CD8-positive, alpha-beta memory T cell (primary cell): ENCODE measurements at regions not wholly inside any gene's neighbourhood (a gene's known extent, or its start where the extent isn't known, plus 50 kb on each side); places are given as distances from the start of the nearest gene placed in this dataset.

ENCODE experiments used
- CTCF ChIA-PET: fragments of 350-600 bp; sonication (Branson Sonifier 250); formaldehyde crosslinking; loops from one replicate; lab custom pipeline; 2021; ENCODE audit warnings: antibody characterized with exemption; lab: Charles Lee
- POLR2A ChIA-PET: fragments of 350-600 bp; sonication (Branson Sonifier 250); formaldehyde crosslinking; loops from one replicate; lab custom pipeline; 2021; ENCODE audit warnings: antibody characterized with exemption; lab: Charles Lee
- DNase-seq, 5 donors: peaks; one replicate each; pipeline versions ENCODE4 v3.0.0 to v3.0.0-alpha.2; 2020 to 2022; ENCODE audit warnings: mixed read lengths in 1 of 5
- H3K27ac ChIP-seq: one replicate; pipeline ENCODE4 v1.7.0; 2013; ENCODE audit warnings: low read depth, mild to moderate bottlenecking, low read length, moderate library complexity
- H3K27me3 ChIP-seq: 2 replicates; pipeline ENCODE4 v1.7.0; 2013; ENCODE audit warnings: low read length, mild to moderate bottlenecking; ENCODE audit not compliant: insufficient read depth, poor library complexity, severe bottlenecking
- H3K36me3 ChIP-seq: 2 replicates; pipeline ENCODE4 v1.7.0; 2013; ENCODE audit warnings: mild to moderate bottlenecking, low read length, moderate library complexity; ENCODE audit not compliant: insufficient read depth
- H3K4me1 ChIP-seq: 2 replicates; pipeline ENCODE4 v1.7.0; 2013; ENCODE audit warnings: mild to moderate bottlenecking, low read length, moderate library complexity; ENCODE audit not compliant: insufficient read depth
- H3K4me3 ChIP-seq: 2 replicates; pipeline ENCODE4 v1.7.0; 2013; ENCODE audit warnings: mild to moderate bottlenecking, low read length
- H3K9me3 ChIP-seq: 2 replicates; pipeline ENCODE4 v1.7.0; 2013; ENCODE audit warnings: mild to moderate bottlenecking, low read length
- H3K27ac Mint-ChIP-seq, 8 donors: one replicate each; pipeline ENCODE4 v1.8.0; 2020 to 2021; ENCODE audit warnings: mixed read lengths in 8 of 8, mild to moderate bottlenecking in 6 of 8, inconsistent platforms in 3 of 8, moderate library complexity in 3 of 8
- H3K27me3 Mint-ChIP-seq, 2 donors: one replicate each; pipeline ENCODE4 v1.8.0; 2020 to 2021; ENCODE audit warnings: mixed read lengths in 2 of 2, mild to moderate bottlenecking in 1 of 2, moderate library complexity in 1 of 2
- H3K36me3 Mint-ChIP-seq, 3 donors: one replicate each; pipeline ENCODE4 v1.8.0; 2020 to 2021; ENCODE audit warnings: mixed read lengths in 3 of 3, inconsistent platforms in 1 of 3, mild to moderate bottlenecking in 1 of 3
- H3K4me1 Mint-ChIP-seq, 3 donors: one replicate each; pipeline ENCODE4 v1.8.0; 2020 to 2021; ENCODE audit warnings: mixed read lengths in 3 of 3, inconsistent platforms in 1 of 3, mild to moderate bottlenecking in 1 of 3
- H3K4me3 Mint-ChIP-seq, 7 donors: one replicate each; pipeline ENCODE4 v1.8.0; 2020 to 2021; ENCODE audit warnings: mixed read lengths in 7 of 7, mild to moderate bottlenecking in 6 of 7, moderate library complexity in 4 of 7, inconsistent platforms in 2 of 7
- H3K9me3 Mint-ChIP-seq, 5 donors: one replicate each; pipeline ENCODE4 v1.8.0; 2020 to 2022; ENCODE audit warnings: mixed read lengths in 5 of 5, mild to moderate bottlenecking in 3 of 5, moderate library complexity in 2 of 5, inconsistent platforms in 1 of 5

DNA sequence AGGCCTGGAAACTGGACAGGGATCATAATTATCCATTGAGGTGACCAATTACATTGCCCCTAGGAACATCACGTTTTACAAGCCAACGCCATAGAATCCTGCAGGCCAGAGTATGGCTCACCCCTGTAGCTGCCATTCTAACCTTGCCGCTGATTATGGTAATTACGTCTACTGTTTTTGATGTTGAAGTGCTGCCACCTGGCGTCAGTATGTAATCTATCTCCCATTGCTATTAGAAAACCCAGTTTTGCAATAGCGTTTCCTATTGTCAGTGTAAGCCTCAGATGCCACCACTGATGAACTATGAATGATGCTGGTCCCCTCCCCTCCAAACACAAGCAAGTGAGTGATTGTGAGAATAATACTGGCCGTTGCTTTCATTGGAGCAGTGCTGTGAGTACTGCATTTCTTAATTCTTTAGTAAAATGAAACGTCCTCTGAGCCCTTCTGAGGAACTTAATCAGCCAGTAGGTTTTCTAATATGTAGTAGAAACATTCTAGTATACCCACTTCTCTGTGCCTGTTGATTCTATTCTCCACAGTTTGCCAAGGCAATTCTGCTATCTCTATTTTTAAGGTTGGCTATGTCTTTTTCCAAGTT lies 100.5 kb upstream of the NMUR2 start:
- ChIA-PET CTCF (interaction anchor here (1.2 to 1.3 kb wide), 2 partner anchors 9 to 680 kb away, joined by 3 to 4 read pairs; no protein-coding TSS in a partner anchor), POLR2A (no interaction called here)

GRCh38 chr5:152511120-152511519 lies 106.0 kb upstream of the NMUR2 start:
- H3K27me3 ChIP-seq, result no peaks in the 10 kb centered on the region
- peaks cover 0 to 4% (median 0%) of the 10 kb centered on the region in 3 donors for H3K36me3 Mint-ChIP-seq
- no peak overlapping the region for H3K4me3 ChIP-seq
- ChIA-PET POLR2A (no interaction called here), CTCF (no interaction called here)
- H3K27me3 Mint-ChIP-seq, result peaks cover 2 to 28% of the 10 kb centered on the region in 2 donors
- no peak overlapping the region for H3K27ac Mint-ChIP-seq
- no peaks in the 10 kb centered on the region for H3K36me3 ChIP-seq
- H3K9me3 Mint-ChIP-seq, result no peaks in the 10 kb centered on the region
- H3K27ac ChIP-seq, result no peak overlapping the region
- DNase-seq, result no peak
- no peaks in the 10 kb centered on the region for H3K4me1 Mint-ChIP-seq
- no peak overlapping the region for H3K4me3 Mint-ChIP-seq
- H3K4me1 ChIP-seq, result no peaks in the 10 kb centered on the region
- no peaks in the 10 kb centered on the region for H3K9me3 ChIP-seq

More for the DNA sequence above, 100.5 kb upstream of the NMUR2 start:
- Histone ChIP-seq H3K4me1 (no peaks in the 10 kb centered on the region), H3K27me3 (no peaks in the 10 kb centered on the region), H3K4me3 (no peak overlapping the region), H3K36me3 (no peaks in the 10 kb centered on the region), H3K9me3 (no peaks in the 10 kb centered on the region), H3K27ac (no peak overlapping the region)
- Mint-ChIP-seq H3K4me3 (no peak overlapping the region), H3K9me3 (no peaks in the 10 kb centered on the region), H3K36me3 (peaks cover 0 to 2% (median 0%) of the 10 kb centered on the region in 3 donors), H3K4me1 (peaks cover 2 to 5% (median 4%) of the 10 kb centered on the region in 3 donors), H3K27me3 (peaks cover 2 to 26% of the 10 kb centered on the region in 2 donors), H3K27ac (no peak overlapping the region)
- DNase-seq, result peak; percentile 3 to 56 (median 8)

DNA sequence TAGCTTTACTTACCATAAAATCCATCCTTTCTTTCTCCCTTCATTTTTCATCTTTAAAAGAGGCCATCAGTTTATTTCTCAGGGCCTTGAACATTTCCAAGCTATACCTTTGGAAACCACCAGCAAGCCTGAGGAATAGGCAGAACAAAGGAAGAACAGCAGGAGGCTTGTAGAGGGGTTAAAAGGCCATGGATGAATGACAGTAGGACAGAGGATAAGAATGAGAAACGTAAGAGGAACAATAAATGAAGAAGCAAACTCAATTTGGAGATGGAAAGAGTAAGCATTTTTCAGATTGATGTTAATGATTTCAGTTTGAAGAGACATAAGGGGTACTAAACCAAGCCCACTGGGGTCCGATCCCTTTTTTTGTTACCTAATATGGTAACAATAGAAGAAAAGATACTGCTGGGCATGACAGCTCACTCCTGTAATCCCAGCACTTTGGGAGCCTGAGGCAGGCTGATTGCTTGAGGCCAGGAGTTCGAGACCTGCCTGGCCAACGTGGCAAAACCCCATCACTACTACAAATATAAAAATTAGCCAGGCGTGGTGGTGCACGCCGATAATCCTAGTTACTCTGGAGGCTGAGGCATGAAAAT lies 106.6 kb upstream of the NMUR2 start:
- Histone ChIP-seq H3K9me3 (no peaks in the 10 kb centered on the region), H3K27ac (no peak overlapping the region), H3K4me1 (no peaks in the 10 kb centered on the region), H3K27me3 (no peaks in the 10 kb centered on the region), H3K36me3 (no peaks in the 10 kb centered on the region), H3K4me3 (no peak overlapping the region)
- Mint-ChIP-seq H3K9me3 (no peaks in the 10 kb centered on the region), H3K4me1 (no peaks in the 10 kb centered on the region), H3K4me3 (no peak overlapping the region), H3K27ac (no peak overlapping the region), H3K27me3 (peaks cover 2 to 28% of the 10 kb centered on the region in 2 donors), H3K36me3 (peaks cover 0 to 4% (median 0%) of the 10 kb centered on the region in 3 donors)
- ChIA-PET POLR2A (no interaction called here), CTCF (no interaction called here)
- no peak for DNase-seq

- ChIA-PET CTCF (no interaction called here), POLR2A (interaction anchor here (0.6 kb wide), 1 partner anchor 1070 kb away, joined by 3 read pairs; no protein-coding TSS in a partner anchor)
- peaks cover 8 to 13% of the 10 kb centered on the region in 2 donors for H3K27me3 Mint-ChIP-seq
- no peak overlapping the region for H3K4me3 Mint-ChIP-seq
- Histone ChIP-seq H3K36me3 (no peaks in the 10 kb centered on the region), H3K27ac (no peak overlapping the region), H3K9me3 (no peaks in the 10 kb centered on the region), H3K4me3 (no peak overlapping the region), H3K27me3 (no peaks in the 10 kb centered on the region), H3K4me1 (no peaks in the 10 kb centered on the region)
- no peaks in the 10 kb centered on the region for H3K9me3 Mint-ChIP-seq
- H3K36me3 Mint-ChIP-seq, result peaks cover 0 to 2% (median 0%) of the 10 kb centered on the region in 3 donors
- no peak for DNase-seq
- no peaks in the 10 kb centered on the region for H3K4me1 Mint-ChIP-seq
- no peak overlapping the region for H3K27ac Mint-ChIP-seq
Measured at GRCh38 chr5:152514827-152515397, 109.8 kb upstream of the NMUR2 start.

GRCh38 chr5:152523964-152524363 lies 118.9 kb upstream of the NMUR2 start:
- peaks cover 0 to 3% of the 10 kb centered on the region in 2 donors for H3K27me3 Mint-ChIP-seq
- ChIA-PET POLR2A (no interaction called here), CTCF (no interaction called here)
- no peaks in the 10 kb centered on the region for H3K9me3 Mint-ChIP-seq
- no peaks in the 10 kb centered on the region for H3K36me3 ChIP-seq
- H3K4me3 Mint-ChIP-seq, result no peak overlapping the region
- no peaks in the 10 kb centered on the region for H3K9me3 ChIP-seq
- H3K27me3 ChIP-seq, result no peaks in the 10 kb centered on the region
- peaks cover 11 to 21% (median 19%) of the 10 kb centered on the region in 3 donors for H3K4me1 Mint-ChIP-seq
- peaks cover 0 to 2% (median 0%) of the 10 kb centered on the region in 3 donors for H3K36me3 Mint-ChIP-seq
- no peak overlapping the region for H3K4me3 ChIP-seq
- peaks cover 8% of the 10 kb centered on the region for H3K4me1 ChIP-seq
- H3K27ac Mint-ChIP-seq, result peak overlapping the region in 1 of 8 donors; percentile 35
- H3K27ac ChIP-seq, result no peak overlapping the region
- DNase-seq, result no peak

GRCh38 chr5:152527358-152528052 lies 122.4 kb upstream of the NMUR2 start:
- no peaks in the 10 kb centered on the region for H3K27me3 ChIP-seq
- H3K27ac Mint-ChIP-seq, result peak overlapping the region in 7 of 8 donors; percentile 12 to 75 (median 66)
- peaks cover 8% of the 10 kb centered on the region for H3K4me1 ChIP-seq
- peaks cover 0 to 2% (median 0%) of the 10 kb centered on the region in 3 donors for H3K36me3 Mint-ChIP-seq
- H3K9me3 Mint-ChIP-seq, result no peaks in the 10 kb centered on the region
- POLR2A ChIA-PET, result no interaction called here
- H3K4me3 ChIP-seq, result no peak overlapping the region
- no peaks in the 10 kb centered on the region for H3K9me3 ChIP-seq
- H3K4me1 Mint-ChIP-seq, result peaks cover 11 to 28% (median 26%) of the 10 kb centered on the region in 3 donors
- CTCF ChIA-PET, result no interaction called here
- peak overlapping the region in 6 of 7 donors; percentile 45 to 62 (median 50) for H3K4me3 Mint-ChIP-seq
- no peak overlapping the region for H3K27ac ChIP-seq
- DNase-seq, result peak in 1 of 5 donors; percentile 0
- no peaks in the 10 kb centered on the region for H3K36me3 ChIP-seq
- H3K27me3 Mint-ChIP-seq, result peaks cover 0 to 1% of the 10 kb centered on the region in 2 donors

DNA sequence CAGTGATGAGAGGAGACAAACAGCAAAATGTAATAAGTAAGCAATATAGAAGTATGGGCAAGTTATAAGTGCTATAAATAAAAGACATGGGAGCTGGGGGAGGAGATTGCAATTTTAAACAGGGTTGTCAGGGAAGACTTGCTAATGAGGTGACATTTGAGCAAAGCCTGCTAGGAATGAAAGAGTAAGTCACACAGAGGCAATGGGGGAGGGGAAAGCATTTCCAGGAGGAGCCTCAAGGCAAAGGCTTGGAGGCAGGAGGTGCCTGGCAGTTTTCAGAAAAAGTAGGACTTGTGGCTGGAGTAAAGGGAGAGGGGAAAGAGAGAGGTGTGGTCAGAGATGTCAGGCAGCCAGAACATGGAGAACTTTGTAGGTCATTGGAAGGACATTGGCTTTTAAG lies 124.4 kb upstream of the NMUR2 start:
- peaks cover 8% of the 10 kb centered on the region for H3K4me1 ChIP-seq
- Mint-ChIP-seq H3K4me1 (peaks cover 11 to 28% (median 26%) of the 10 kb centered on the region in 3 donors), H3K9me3 (no peaks in the 10 kb centered on the region), H3K4me3 (no peak overlapping the region), H3K36me3 (peaks cover 0 to 2% (median 0%) of the 10 kb centered on the region in 3 donors), H3K27me3 (peaks cover 0 to 1% of the 10 kb centered on the region in 2 donors), H3K27ac (peak overlapping the region in 3 of 8 donors; percentile 15 to 34 (median 33))
- DNase-seq, result no peak
- ChIA-PET POLR2A (no interaction called here), CTCF (no interaction called here)
- H3K4me3 ChIP-seq, result no peak overlapping the region
- no peaks in the 10 kb centered on the region for H3K9me3 ChIP-seq
- no peaks in the 10 kb centered on the region for H3K36me3 ChIP-seq
- H3K27ac ChIP-seq, result no peak overlapping the region
- H3K27me3 ChIP-seq, result no peaks in the 10 kb centered on the region
